RWPE2 (cell line): ENCODE measurements at regions not wholly inside any gene's neighbourhood (a gene's known extent, or its start where the extent isn't known, plus 50 kb on each side); places are given as distances from the start of the nearest gene placed in this dataset.

Source experiments
- ATAC-seq: fragments of 200-7000 bp; cut with Tn5 transposase; 3 replicates; pipeline ENCODE4 v1.9.1; 2021; ENCODE audit warnings: low read depth
- DNase-seq: peaks from one replicate; pipeline ENCODE4 v3.0.0-alpha.2; 2020; ENCODE audit warnings: low spot score
- H3K27ac ChIP-seq: fragments of 450-650 bp; 2 replicates; pipeline ENCODE4 v1.5.1; 2017; ENCODE audit warnings: mild to moderate bottlenecking; ENCODE audit not compliant: poor library complexity, severe bottlenecking
- H3K27me3 ChIP-seq: fragments of 250-450 bp; sonication (Bioruptor Pico); 2 replicates; pipeline ENCODE4 v1.5.1; 2021; ENCODE audit warnings: mild to moderate bottlenecking, moderate library complexity; ENCODE audit not compliant: insufficient read depth, poor library complexity, severe bottlenecking
- H3K36me3 ChIP-seq: fragments of 250-450 bp; sonication (Bioruptor Pico); 2 replicates; pipeline ENCODE4 v1.5.1; 2020; ENCODE audit warnings: low read depth, mild to moderate bottlenecking, moderate library complexity
- H3K4me1 ChIP-seq: fragments of 250-450 bp; sonication (Bioruptor Pico); 2 replicates; pipeline ENCODE4 v1.5.1; 2021; ENCODE audit warnings: mild to moderate bottlenecking, moderate library complexity; ENCODE audit not compliant: insufficient read depth, poor library complexity, severe bottlenecking
- H3K4me3 ChIP-seq: fragments of 250-450 bp; sonication (Bioruptor Pico); 2 replicates; pipeline ENCODE4 v1.5.1; 2021; ENCODE audit warnings: mild to moderate bottlenecking, moderate library complexity; ENCODE audit not compliant: severe bottlenecking
- H3K9me3 ChIP-seq: fragments of 250-450 bp; sonication (Bioruptor Pico); 2 replicates; pipeline ENCODE4 v1.5.1; 2021; ENCODE audit warnings: mild to moderate bottlenecking, moderate library complexity; ENCODE audit not compliant: severe bottlenecking
- CTCF ChIP-seq: fragments of 450-650 bp; IDR thresholded peaks from one replicate; pipeline ENCODE4 v1.5.1; 2017; ENCODE audit warnings: mild to moderate bottlenecking, moderate library complexity; ENCODE audit not compliant: poor library complexity, severe bottlenecking

GRCh38 chr12:103249607-103250006, 246.2 kb downstream of the C12orf42 start:
- ATAC-seq (no peak), DNase-seq (no peak)
- Histone ChIP-seq H3K4me1 (no peaks in the 10 kb centered on the region), H3K4me3 (no peak overlapping the region), H3K27ac (no peak overlapping the region), H3K27me3 (no peaks in the 10 kb centered on the region), H3K36me3 (no peaks in the 10 kb centered on the region), H3K9me3 (no peaks in the 10 kb centered on the region)
- TF ChIP-seq CTCF, result no peak

- no peak for DNase-seq
- Histone ChIP-seq H3K4me1 (no peaks in the 10 kb centered on the region), H3K9me3 (no peaks in the 10 kb centered on the region), H3K36me3 (no peaks in the 10 kb centered on the region), H3K27me3 (no peaks in the 10 kb centered on the region), H3K4me3 (no peak overlapping the region), H3K27ac (no peak overlapping the region)
- no peak for TF ChIP-seq CTCF
- ATAC-seq, result no peak
Observed at GRCh38 chr12:103250487-103250886, 245.3 kb downstream of the C12orf42 start.
